PC-9 (cell line): ENCODE measurements at regions not wholly inside any gene's neighbourhood (a gene's known extent, or its start where the extent isn't known, plus 50 kb on each side); places are given as distances from the start of the nearest gene placed in this dataset.

Experiments used
- BruUV-seq: library from RNA; stranded (reverse); fragments of 400-500 nt; replicated peaks from 2 replicates; lab custom pipeline; 2021; lab: Mats Ljungman, UMichigan
- CTCF ChIA-PET: fragments of 300-600 bp; sonication (Branson Sonifier 250); formaldehyde crosslinking; loops from one replicate; lab custom pipeline; 2022; ENCODE audit warnings: antibody characterized with exemption; lab: Charles Lee
- POLR2A ChIA-PET: fragments of 300-600 bp; sonication (Branson Sonifier 250); formaldehyde crosslinking; loops from one replicate; lab custom pipeline; 2022; ENCODE audit warnings: antibody characterized with exemption; ENCODE audit not compliant: unreplicated experiment; lab: Charles Lee
- DNase-seq, 2 experiments: peaks; one replicate each; pipeline versions ENCODE4 v3.0.0 to v3.0.0-alpha.2; 2015 to 2022; ENCODE audit warnings: mixed read lengths in 1 of 2
- H2AFZ ChIP-seq: fragments of 200-600 bp; sonication (generic); 2 replicates; pipeline ENCODE4 v1.8.1; 2017; ENCODE audit warnings: antibody characterized with exemption
- H3F3A ChIP-seq: fragments of 200-600 bp; sonication (generic); 2 replicates; pipeline ENCODE4 v1.8.1; 2017; ENCODE audit warnings: antibody characterized with exemption, mild to moderate bottlenecking, low read depth; ENCODE audit not compliant: insufficient read depth
- H3K27ac ChIP-seq: fragments of 200-600 bp; sonication (generic); 2 replicates; pipeline ENCODE4 v1.6.1; 2016; ENCODE audit warnings: mixed run types
- H3K27me3 ChIP-seq: fragments of 200-600 bp; sonication (generic); 2 replicates; pipeline ENCODE4 v1.6.1; 2016; ENCODE audit warnings: low read depth, mixed run types; ENCODE audit not compliant: insufficient read depth
- H3K36me3 ChIP-seq: fragments of 200-600 bp; sonication (generic); 2 replicates; pipeline ENCODE4 v1.6.1; 2016; ENCODE audit warnings: low read depth, mixed run types
- H3K4me1 ChIP-seq: fragments of 200-600 bp; sonication (generic); replicated peaks from 2 replicates; pipeline ENCODE4 v1.6.1; 2016; ENCODE audit warnings: mixed run types; ENCODE audit not compliant: insufficient read depth
- H3K4me2 ChIP-seq: fragments of 200-600 bp; sonication (generic); 2 replicates; pipeline ENCODE4 v1.6.1; 2017; ENCODE audit warnings: mixed run types
- H3K4me3 ChIP-seq: fragments of 200-600 bp; sonication (generic); 2 replicates; pipeline ENCODE4 v1.6.1; 2016; ENCODE audit warnings: mixed run types
- H3K79me2 ChIP-seq: fragments of 200-600 bp; sonication (generic); 2 replicates; pipeline ENCODE4 v1.6.1; 2017; ENCODE audit warnings: low read depth, mixed run types
- H3K9me2 ChIP-seq: fragments of 200-600 bp; sonication (generic); 2 replicates; pipeline ENCODE4 v1.8.1; 2017; ENCODE audit warnings: mild to moderate bottlenecking; ENCODE audit not compliant: insufficient read depth
- H3K9me3 ChIP-seq: fragments of 200-600 bp; sonication (generic); 2 replicates; pipeline ENCODE4 v1.8.1; 2016; ENCODE audit warnings: low read depth; ENCODE audit not compliant: insufficient read depth
- H4K20me1 ChIP-seq: fragments of 200-600 bp; sonication (generic); 2 replicates; pipeline ENCODE4 v1.8.1; 2017; ENCODE audit not compliant: insufficient read depth
- CTCF ChIP-seq: fragments of 200-600 bp; sonication (generic); conservative IDR thresholded peaks from 2 replicates; pipeline ENCODE4 v1.6.1; 2017; ENCODE audit warnings: mixed run types, antibody characterized with exemption, mild to moderate bottlenecking, moderate library complexity
- EZH2 ChIP-seq: fragments of 200-600 bp; sonication (generic); IDR thresholded peaks from 2 replicates; pipeline ENCODE4 v1.8.0; 2017; ENCODE audit warnings: antibody characterized with exemption, low read depth
- intact Hi-C: fragments of 100-400 bp; cut with micrococcal nuclease; formaldehyde crosslinking; loops from one replicate; pipeline ENCODE4 v1.10.0; 2022; ENCODE audit not compliant: unreplicated experiment

DNA sequence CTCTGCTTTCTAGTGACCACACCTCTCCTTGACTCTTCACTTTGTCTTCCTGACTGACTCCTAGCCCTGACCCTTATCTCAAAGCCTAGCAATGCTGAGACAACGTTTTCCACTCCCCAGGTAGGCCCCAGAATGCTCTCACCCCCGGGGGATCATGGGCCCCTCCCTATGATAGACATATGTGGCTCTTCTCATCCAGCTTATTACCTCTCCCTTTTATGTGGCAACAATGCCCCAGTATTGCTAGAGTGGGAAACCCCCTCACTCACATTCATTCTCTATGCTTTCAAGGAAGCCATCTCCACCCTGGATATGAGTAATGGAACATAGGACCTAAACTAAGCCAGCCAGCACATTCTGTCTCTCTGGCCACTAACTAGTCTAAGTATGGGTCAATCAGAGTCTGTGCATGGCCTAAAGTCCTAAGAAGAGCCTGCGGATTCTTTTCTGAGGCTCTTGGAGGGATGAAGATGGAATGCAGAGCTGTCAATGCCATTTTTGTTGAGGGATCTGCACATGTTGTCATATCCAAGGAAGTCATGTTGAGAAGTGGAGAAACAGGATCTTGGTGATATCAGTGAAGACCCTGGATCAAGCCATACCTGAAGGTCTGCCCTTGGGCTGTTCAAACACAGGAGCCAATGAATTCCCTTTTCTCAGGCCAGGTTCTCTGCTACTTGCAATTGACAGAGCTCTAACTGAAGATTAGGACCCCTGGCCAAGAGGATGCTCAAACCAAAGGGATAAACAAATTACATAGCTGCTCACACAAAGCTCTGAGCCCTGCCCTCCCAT, 79.8 kb upstream of the GRK3 start:
- Histone ChIP-seq H3K36me3 (no peaks in the 10 kb centered on the region), H2AFZ (no peak overlapping the region), H3K9me2 (no peaks in the 10 kb centered on the region), H3K4me2 (no peak overlapping the region), H3K27ac (no peak overlapping the region), H3K4me1 (no peaks in the 10 kb centered on the region), H3K27me3 (peaks cover 31% of the 10 kb centered on the region), H3F3A (peaks cover 4% of the 10 kb centered on the region; the same call in 1 of the 2 replicates), H3K79me2 (no peaks in the 10 kb centered on the region), H3K4me3 (no peak overlapping the region), H4K20me1 (no peaks in the 10 kb centered on the region), H3K9me3 (no peaks in the 10 kb centered on the region)
- no peak for DNase-seq
- BruUV-seq = no TSS peak
- TF ChIP-seq CTCF = no peak
- no peak for TF ChIP-seq EZH2
- ChIA-PET CTCF (no interaction called here), POLR2A (no interaction called here)
- intact Hi-C loops = no loop called here

DNA sequence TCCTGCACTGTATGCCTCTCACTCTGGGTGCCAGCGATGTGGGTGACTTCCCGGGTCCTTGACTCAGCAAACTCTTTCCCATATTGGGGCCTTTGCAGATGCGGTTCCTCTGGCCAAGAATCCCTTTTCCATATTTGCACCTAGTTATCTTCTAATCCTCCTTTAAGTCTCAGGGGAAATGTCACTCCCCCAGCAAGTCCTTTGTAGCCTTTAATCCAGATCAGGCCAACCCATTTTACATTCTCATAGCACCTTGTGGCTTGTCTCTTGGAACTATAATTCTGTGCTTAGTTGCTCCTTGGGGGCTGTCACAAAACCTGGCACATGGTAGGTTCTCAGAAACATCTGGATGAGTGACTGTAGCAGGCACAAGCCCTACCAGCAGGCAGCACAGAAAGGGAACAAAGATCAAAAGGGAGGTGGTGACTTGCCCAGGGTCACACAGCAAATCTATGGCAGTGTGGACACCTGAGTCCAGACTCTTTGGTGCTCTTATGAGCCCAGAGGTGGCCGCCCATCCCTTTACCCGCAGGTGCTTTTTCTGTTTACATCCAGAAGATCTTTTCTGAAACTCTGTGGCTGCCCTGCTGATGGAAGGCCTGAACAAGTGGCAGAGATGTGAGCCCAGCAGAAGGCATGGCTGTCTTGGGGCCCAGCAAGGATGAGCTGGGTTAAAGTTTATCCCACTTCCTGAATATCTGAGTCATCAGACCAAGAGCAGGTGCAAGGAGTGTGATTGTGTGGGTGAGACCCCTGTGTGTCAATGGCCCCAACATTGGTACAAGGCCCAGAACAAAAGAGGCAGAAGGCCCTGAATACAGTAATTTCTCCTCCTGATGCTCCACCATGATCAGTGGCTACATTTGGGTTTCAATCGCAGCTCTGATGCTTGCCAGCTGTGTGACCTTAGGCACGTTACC, 78.6 kb upstream of the GRK3 start:
- CTCF ChIA-PET = no interaction called here
- no peaks in the 10 kb centered on the region for H3K79me2 ChIP-seq
- DNase-seq = no peak
- H3K27me3 ChIP-seq = peaks cover 30% of the 10 kb centered on the region
- no peak overlapping the region for H3K27ac ChIP-seq
- H3K4me3 ChIP-seq = no peak overlapping the region
- intact Hi-C loops = no loop called here
- H3F3A ChIP-seq = peaks cover 4% of the 10 kb centered on the region; the same call in 1 of the 2 replicates
- H3K9me3 ChIP-seq = no peaks in the 10 kb centered on the region
- no peaks in the 10 kb centered on the region for H3K36me3 ChIP-seq
- POLR2A ChIA-PET = no interaction called here
- no peak for TF ChIP-seq EZH2
- no peak for TF ChIP-seq CTCF
- H4K20me1 ChIP-seq = no peaks in the 10 kb centered on the region
- no TSS peak for BruUV-seq
- H3K9me2 ChIP-seq = no peaks in the 10 kb centered on the region
- H3K4me1 ChIP-seq = no peaks in the 10 kb centered on the region
- no peak overlapping the region for H2AFZ ChIP-seq
- H3K4me2 ChIP-seq = no peak overlapping the region

DNA sequence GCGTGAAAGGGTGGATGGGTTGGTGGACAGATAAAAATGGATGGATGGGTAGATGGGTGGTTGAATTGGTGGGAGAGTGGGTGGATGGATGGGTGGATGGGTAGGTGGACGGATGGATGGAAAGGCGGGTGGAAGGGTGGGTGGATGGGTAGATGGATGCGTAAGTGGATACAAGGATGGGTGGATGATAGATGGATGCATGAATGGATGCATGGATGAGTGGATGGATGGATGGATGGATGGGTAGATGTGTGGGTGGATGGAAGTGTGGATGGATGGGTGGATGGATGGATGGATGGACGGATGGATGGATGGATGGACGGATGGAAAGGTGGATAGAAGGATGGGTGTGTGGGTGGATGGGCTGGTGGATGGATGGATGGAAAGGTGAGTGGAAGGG, 77.0 kb upstream of the GRK3 start:
- ChIA-PET POLR2A (no interaction called here), CTCF (no interaction called here)
- Histone ChIP-seq H3K36me3 (no peaks in the 10 kb centered on the region), H3K27ac (no peak overlapping the region), H3K79me2 (no peaks in the 10 kb centered on the region), H3K27me3 (peaks cover 32% of the 10 kb centered on the region), H4K20me1 (no peaks in the 10 kb centered on the region), H3F3A (peaks cover 4% of the 10 kb centered on the region; the same call in 1 of the 2 replicates), H3K4me2 (no peak overlapping the region), H3K9me2 (no peaks in the 10 kb centered on the region), H3K4me1 (no peaks in the 10 kb centered on the region), H3K9me3 (no peaks in the 10 kb centered on the region), H2AFZ (no peak overlapping the region), H3K4me3 (no peak overlapping the region)
- intact Hi-C loops = no loop called here
- TF ChIP-seq CTCF (no peak), EZH2 (no peak)
- no TSS peak for BruUV-seq
- DNase-seq = no peak
